ENCODE measurements at regions not wholly inside any gene's neighbourhood (a gene's known extent, or its start where the extent isn't known, plus 50 kb on each side); places are given as distances from the start of the nearest gene placed in this dataset.

DNA sequence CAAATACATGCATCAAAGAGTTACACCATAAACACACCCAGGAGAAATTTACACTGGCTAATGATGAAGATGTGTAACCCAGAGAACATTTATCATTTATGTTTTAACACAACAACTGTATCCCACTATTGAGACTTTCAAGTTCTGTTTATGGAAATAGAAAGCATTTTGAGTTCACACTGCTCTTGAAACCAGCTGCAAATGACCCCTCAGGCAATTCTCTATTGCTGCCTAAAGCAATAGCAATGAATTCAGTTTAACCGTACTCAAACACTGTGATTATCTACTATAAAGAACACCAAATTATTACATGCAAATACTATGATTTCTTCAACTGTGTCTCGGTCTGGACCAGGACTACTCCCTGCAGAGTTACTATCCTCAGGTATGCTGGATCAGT is 452.7 kb upstream of the NRXN1 start:
- ATAC-seq (no peak), DNase-seq (ENCODE audit: low spot score) (no peak)
- H3K9me2 ChIP-seq (ENCODE audit: insufficient read depth): no peaks in the 10 kb centered on the region; the same call in 1 of the 2 replicates
- H3K27me3 ChIP-seq (ENCODE audit: insufficient read depth): no peaks in the 10 kb centered on the region
- Mint-ChIP-seq H3K9me3 (no peaks in the 10 kb centered on the region), H3K27ac (no peak overlapping the region), H3K4me1 (no peaks in the 10 kb centered on the region), H3K4me3 (no peak overlapping the region), H3K27me3 (ENCODE audit: insufficient read depth, low read depth, poor library complexity) (no peaks in the 10 kb centered on the region), H3K36me3 (ENCODE audit: low read depth) (no peaks in the 10 kb centered on the region)
- TF ChIP-seq, protein P1, sequence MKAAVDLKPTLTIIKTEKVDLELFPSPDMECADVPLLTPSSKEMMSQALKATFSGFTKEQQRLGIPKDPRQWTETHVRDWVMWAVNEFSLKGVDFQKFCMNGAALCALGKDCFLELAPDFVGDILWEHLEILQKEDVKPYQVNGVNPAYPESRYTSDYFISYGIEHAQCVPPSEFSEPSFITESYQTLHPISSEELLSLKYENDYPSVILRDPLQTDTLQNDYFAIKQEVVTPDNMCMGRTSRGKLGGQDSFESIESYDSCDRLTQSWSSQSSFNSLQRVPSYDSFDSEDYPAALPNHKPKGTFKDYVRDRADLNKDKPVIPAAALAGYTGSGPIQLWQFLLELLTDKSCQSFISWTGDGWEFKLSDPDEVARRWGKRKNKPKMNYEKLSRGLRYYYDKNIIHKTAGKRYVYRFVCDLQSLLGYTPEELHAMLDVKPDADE (IDR thresholded peaks at IDR 0.05): no peak
- TF ChIP-seq POLR2AphosphoS5 (IDR thresholded peaks at IDR 0.05; ENCODE audit: low read depth) (no peak), ZNF331 (CRISPR knock-in tag; IDR thresholded peaks at IDR 0.05; ENCODE audit: low read depth) (no peak), ZNF114 (CRISPR knock-in tag; IDR thresholded peaks at IDR 0.05) (no peak), STAT1 (IDR thresholded peaks at IDR 0.05; ENCODE audit: unreplicated experiment) (no peak)
- TF ChIP-seq, protein P2, sequence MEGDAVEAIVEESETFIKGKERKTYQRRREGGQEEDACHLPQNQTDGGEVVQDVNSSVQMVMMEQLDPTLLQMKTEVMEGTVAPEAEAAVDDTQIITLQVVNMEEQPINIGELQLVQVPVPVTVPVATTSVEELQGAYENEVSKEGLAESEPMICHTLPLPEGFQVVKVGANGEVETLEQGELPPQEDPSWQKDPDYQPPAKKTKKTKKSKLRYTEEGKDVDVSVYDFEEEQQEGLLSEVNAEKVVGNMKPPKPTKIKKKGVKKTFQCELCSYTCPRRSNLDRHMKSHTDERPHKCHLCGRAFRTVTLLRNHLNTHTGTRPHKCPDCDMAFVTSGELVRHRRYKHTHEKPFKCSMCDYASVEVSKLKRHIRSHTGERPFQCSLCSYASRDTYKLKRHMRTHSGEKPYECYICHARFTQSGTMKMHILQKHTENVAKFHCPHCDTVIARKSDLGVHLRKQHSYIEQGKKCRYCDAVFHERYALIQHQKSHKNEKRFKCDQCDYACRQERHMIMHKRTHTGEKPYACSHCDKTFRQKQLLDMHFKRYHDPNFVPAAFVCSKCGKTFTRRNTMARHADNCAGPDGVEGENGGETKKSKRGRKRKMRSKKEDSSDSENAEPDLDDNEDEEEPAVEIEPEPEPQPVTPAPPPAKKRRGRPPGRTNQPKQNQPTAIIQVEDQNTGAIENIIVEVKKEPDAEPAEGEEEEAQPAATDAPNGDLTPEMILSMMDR (conservative IDR thresholded peaks at IDR 0.05; ENCODE audit: low read depth in 2 of 2): no peak
- TF ChIP-seq, protein P3, sequence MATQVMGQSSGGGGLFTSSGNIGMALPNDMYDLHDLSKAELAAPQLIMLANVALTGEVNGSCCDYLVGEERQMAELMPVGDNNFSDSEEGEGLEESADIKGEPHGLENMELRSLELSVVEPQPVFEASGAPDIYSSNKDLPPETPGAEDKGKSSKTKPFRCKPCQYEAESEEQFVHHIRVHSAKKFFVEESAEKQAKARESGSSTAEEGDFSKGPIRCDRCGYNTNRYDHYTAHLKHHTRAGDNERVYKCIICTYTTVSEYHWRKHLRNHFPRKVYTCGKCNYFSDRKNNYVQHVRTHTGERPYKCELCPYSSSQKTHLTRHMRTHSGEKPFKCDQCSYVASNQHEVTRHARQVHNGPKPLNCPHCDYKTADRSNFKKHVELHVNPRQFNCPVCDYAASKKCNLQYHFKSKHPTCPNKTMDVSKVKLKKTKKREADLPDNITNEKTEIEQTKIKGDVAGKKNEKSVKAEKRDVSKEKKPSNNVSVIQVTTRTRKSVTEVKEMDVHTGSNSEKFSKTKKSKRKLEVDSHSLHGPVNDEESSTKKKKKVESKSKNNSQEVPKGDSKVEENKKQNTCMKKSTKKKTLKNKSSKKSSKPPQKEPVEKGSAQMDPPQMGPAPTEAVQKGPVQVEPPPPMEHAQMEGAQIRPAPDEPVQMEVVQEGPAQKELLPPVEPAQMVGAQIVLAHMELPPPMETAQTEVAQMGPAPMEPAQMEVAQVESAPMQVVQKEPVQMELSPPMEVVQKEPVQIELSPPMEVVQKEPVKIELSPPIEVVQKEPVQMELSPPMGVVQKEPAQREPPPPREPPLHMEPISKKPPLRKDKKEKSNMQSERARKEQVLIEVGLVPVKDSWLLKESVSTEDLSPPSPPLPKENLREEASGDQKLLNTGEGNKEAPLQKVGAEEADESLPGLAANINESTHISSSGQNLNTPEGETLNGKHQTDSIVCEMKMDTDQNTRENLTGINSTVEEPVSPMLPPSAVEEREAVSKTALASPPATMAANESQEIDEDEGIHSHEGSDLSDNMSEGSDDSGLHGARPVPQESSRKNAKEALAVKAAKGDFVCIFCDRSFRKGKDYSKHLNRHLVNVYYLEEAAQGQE (IDR thresholded peaks at IDR 0.05; ENCODE audit: unreplicated experiment): no peak
- no peak overlapping the region for H2AFZ ChIP-seq
- H3K36me3 ChIP-seq (ENCODE audit: insufficient read depth): no peaks in the 10 kb centered on the region
- no peaks in the 10 kb centered on the region for H3K79me2 ChIP-seq (replicated peaks; ENCODE audit: insufficient read depth)
- H4K20me1 ChIP-seq (replicated peaks; ENCODE audit: insufficient read depth): no peaks in the 10 kb centered on the region
- H3K4me1 ChIP-seq (ENCODE audit: insufficient read depth): no peaks in the 10 kb centered on the region
- no peaks in the 10 kb centered on the region for H3F3A ChIP-seq (replicated peaks; ENCODE audit: low read depth)
- H3K4me3 ChIP-seq: no peak overlapping the region
- no peak overlapping the region for H3K27ac ChIP-seq (ENCODE audit: low read depth)
- no peak overlapping the region for H3K4me2 ChIP-seq

DNA sequence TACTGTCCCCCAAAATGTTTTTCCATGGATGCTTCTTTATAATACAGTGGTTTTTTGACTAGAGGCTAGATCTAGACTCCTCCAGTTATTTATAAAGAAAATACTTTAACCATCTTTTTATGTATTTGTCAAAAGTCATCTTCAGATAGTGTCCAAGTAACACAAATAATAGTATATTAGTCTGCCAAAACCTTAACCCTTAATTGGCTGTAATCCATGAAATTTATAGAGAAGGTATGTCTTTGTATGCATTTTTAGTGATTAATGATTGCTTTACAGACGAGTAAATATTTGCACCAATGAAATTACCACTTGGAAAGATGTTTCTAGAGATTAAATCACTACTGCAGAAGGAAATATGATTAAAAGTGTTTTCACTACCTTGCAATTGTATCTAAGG is 451.8 kb upstream of the NRXN1 start:
- no peak for ATAC-seq
- H3K4me2 ChIP-seq: no peak overlapping the region
- no peak for TF ChIP-seq STAT1 (IDR thresholded peaks at IDR 0.05; ENCODE audit: unreplicated experiment)
- TF ChIP-seq NANOG (IDR thresholded peaks at IDR 0.05; ENCODE audit: borderline replicate concordance): no peak
- no peak for TF ChIP-seq ZNF114 (CRISPR knock-in tag; IDR thresholded peaks at IDR 0.05)
- TF ChIP-seq, protein P3 (IDR thresholded peaks at IDR 0.05; ENCODE audit: unreplicated experiment): no peak
- TF ChIP-seq CREB1 (CRISPR knock-in tag; IDR thresholded peaks at IDR 0.05; ENCODE audit: low read depth): no peak
- no peak for TF ChIP-seq ZNF331 (CRISPR knock-in tag; IDR thresholded peaks at IDR 0.05; ENCODE audit: low read depth)
- TF ChIP-seq, protein P2 (conservative IDR thresholded peaks at IDR 0.05; ENCODE audit: low read depth in 2 of 2): no peak
- TF ChIP-seq EZH2 (IDR thresholded peaks at IDR 0.05; ENCODE audit: low read depth, unreplicated experiment): no peak
- TF ChIP-seq POLR2AphosphoS5 (IDR thresholded peaks at IDR 0.05; ENCODE audit: low read depth): no peak
- TF ChIP-seq, protein P1 (IDR thresholded peaks at IDR 0.05): no peak

More for the DNA sequence above, 451.8 kb upstream of the NRXN1 start:
- Histone ChIP-seq H3K79me2 (replicated peaks; ENCODE audit: insufficient read depth) (no peaks in the 10 kb centered on the region), H3K27me3 (ENCODE audit: insufficient read depth) (no peaks in the 10 kb centered on the region), H3K27ac (ENCODE audit: low read depth) (no peak overlapping the region), H2AFZ (no peak overlapping the region), H3K4me1 (ENCODE audit: insufficient read depth) (no peaks in the 10 kb centered on the region), H3K9me2 (ENCODE audit: insufficient read depth) (no peaks in the 10 kb centered on the region), H3K4me3 (no peak overlapping the region), H4K20me1 (replicated peaks; ENCODE audit: insufficient read depth) (no peaks in the 10 kb centered on the region), H3F3A (replicated peaks; ENCODE audit: low read depth) (no peaks in the 10 kb centered on the region), H3K36me3 (ENCODE audit: insufficient read depth) (no peaks in the 10 kb centered on the region)
- no peak overlapping the region for H3K27ac Mint-ChIP-seq
- H3K4me3 Mint-ChIP-seq: no peak overlapping the region
- H3K9me3 Mint-ChIP-seq: no peaks in the 10 kb centered on the region
- no peaks in the 10 kb centered on the region for H3K36me3 Mint-ChIP-seq (ENCODE audit: low read depth)
- H3K4me1 Mint-ChIP-seq: no peaks in the 10 kb centered on the region
- DNase-seq (ENCODE audit: low spot score): no peak
- H3K27me3 Mint-ChIP-seq (ENCODE audit: insufficient read depth, low read depth, poor library complexity): no peaks in the 10 kb centered on the region

Data from GM23338 (cell line).